ENCODE measurements at regions not wholly inside any gene's neighbourhood (a gene's known extent, or its start where the extent isn't known, plus 50 kb on each side); places are given as distances from the start of the nearest gene placed in this dataset.

GRCh38 chr2:196587739-196588138 is 51.8 kb upstream of the CCDC150 start:
- no peak overlapping the region for H3K27ac Mint-ChIP-seq
- H3K36me3 Mint-ChIP-seq (ENCODE audit: insufficient read depth in 1 of 3, low read depth in 3 of 3): no peaks in the 10 kb centered on the region
- DNase-seq: no peak
- no peaks in the 10 kb centered on the region for H3K27me3 ChIP-seq (ENCODE audit: insufficient read depth, low read length)
- no peak overlapping the region for H2AFZ ChIP-seq (ENCODE audit: low read length)
- H3T11ph ChIP-seq (ENCODE audit: low read length): no peak overlapping the region
- no peak overlapping the region for H3K4me2 ChIP-seq (ENCODE audit: insufficient read depth, insufficient read length, low read length)
- no peak overlapping the region for H2BK12ac ChIP-seq (ENCODE audit: insufficient read length, low read depth, low read length)
- no peak overlapping the region for H4K8ac ChIP-seq (replicated peaks; ENCODE audit: insufficient read length, low read depth, low read length)
- no peak overlapping the region for H3K9ac ChIP-seq (ENCODE audit: extremely low read depth, insufficient read length, low read length)
- H3K79me1 ChIP-seq (ENCODE audit: insufficient read depth, low read depth, low read length, poor library complexity, severe bottlenecking): no peaks in the 10 kb centered on the region
- whole genome bisulfite sequencing (ENCODE audit: extremely low coverage, insufficient read length, low lambda C conversion rate): no CpG with 5 or more reads among the region's 1 CpG
- H3K4me3 Mint-ChIP-seq: no peak overlapping the region
- H3K4ac ChIP-seq (ENCODE audit: low read depth, low read length): no peak overlapping the region
- H3K23ac ChIP-seq (ENCODE audit: insufficient read length, low read depth, low read length): no peak overlapping the region
- H3K14ac ChIP-seq (ENCODE audit: insufficient read depth, low read length): no peak overlapping the region
- no peak for TF ChIP-seq CTCF (conservative IDR thresholded peaks at IDR 0.05)
- no peak overlapping the region for H4K91ac ChIP-seq (ENCODE audit: insufficient read length, low read depth, low read length)
- no peak overlapping the region for H3K27ac ChIP-seq (ENCODE audit: insufficient read length, low read depth, low read length)
- no peak overlapping the region for H2BK20ac ChIP-seq (ENCODE audit: low read depth, low read length, poor library complexity, severe bottlenecking)
- no peak overlapping the region for H2BK120ac ChIP-seq (ENCODE audit: low read depth, low read length, poor library complexity, severe bottlenecking)
- no peak overlapping the region for H4K5ac ChIP-seq (ENCODE audit: insufficient read length, low read depth, low read length)
- no peak overlapping the region for H3K56ac ChIP-seq (ENCODE audit: insufficient read length, low read depth, low read length)
- no peak overlapping the region for H2AK5ac ChIP-seq (ENCODE audit: insufficient read length, low read length)
- no peak overlapping the region for H2BK5ac ChIP-seq (ENCODE audit: insufficient read length, low read length)
- no peaks in the 10 kb centered on the region for H3K4me1 ChIP-seq (ENCODE audit: insufficient read depth, low read length)
- no peaks in the 10 kb centered on the region for H4K20me1 ChIP-seq (ENCODE audit: control insufficient read depth, insufficient read depth, insufficient read length)
- H3K4me1 Mint-ChIP-seq: peaks cover 10 to 13% of the 10 kb centered on the region in 2 experiments
- no peaks in the 10 kb centered on the region for H3K23me2 ChIP-seq (ENCODE audit: insufficient read length, low read depth, low read length, poor library complexity, severe bottlenecking)
- no peaks in the 10 kb centered on the region for H3K9me3 Mint-ChIP-seq
- peaks cover 24% of the 10 kb centered on the region for H3K27me3 Mint-ChIP-seq (ENCODE audit: low read depth)
- no peaks in the 10 kb centered on the region for H3K9me3 ChIP-seq (ENCODE audit: control insufficient read depth, low read depth, low read length)
- no peak overlapping the region for H2BK15ac ChIP-seq (ENCODE audit: low read depth, low read length)
- no peak overlapping the region for H3K18ac ChIP-seq (ENCODE audit: insufficient read length, low read depth, low read length)
- no peaks in the 10 kb centered on the region for H3K79me2 ChIP-seq (ENCODE audit: insufficient read depth, low read length)

All from H9 (cell line).